K562 (cell line): ENCODE measurements at regions not wholly inside any gene's neighbourhood (a gene's known extent, or its start where the extent isn't known, plus 50 kb on each side); places are given as distances from the start of the nearest gene placed in this dataset.

Experiments used
- ATAC-seq: fragments of 200-7000 bp; cut with Tn5 transposase; 3 replicates; pipeline ENCODE4 v1.9.1; 2020; ENCODE audit warnings: moderate library complexity
- BruUV-seq: library from RNA; stranded (reverse); fragments of 400-500 nt; replicated peaks from 2 replicates; lab custom pipeline; 2021; lab: Mats Ljungman, UMichigan
- CTCF ChIA-PET: fragments of 300-600 bp; formaldehyde crosslinking; extraction: SDS; loops from one replicate; lab custom pipeline; 2021; ENCODE audit warnings: low intra/inter-chr PET ratio; lab: Yijun Ruan, JAX
- POLR2A ChIA-PET: fragments of 300-600, 350-650 bp; sonication (Branson Sonifier 250); formaldehyde crosslinking; extraction: SDS; loops from one replicate; lab custom pipeline; 2021; ENCODE audit warnings: antibody characterized with exemption, inconsistent platforms; lab: Yijun Ruan, JAX
- DNase-seq, 4 experiments: peaks; one replicate each; pipeline versions ENCODE4 v3.0.0 to v3.0.0-alpha.2; 2011 to 2018; ENCODE audit warnings: low spot score in 3 of 4, mixed read lengths in 3 of 4; ENCODE audit errors: extremely low read depth in 1 of 4
- FAIRE-seq: peaks from 2 replicates; lab custom pipeline; 2011; peaks lifted over from hg19 to GRCh38; lab: Jason Lieb, UNC
- H2AFZ ChIP-seq: 2 replicates; pipeline ENCODE4 v1.6.0; 2011; ENCODE audit warnings: low read depth, low read length, control low read depth, inconsistent platforms
- H3K27ac ChIP-seq: fragments of 200-600 bp; 3 replicates; pipeline ENCODE4 v1.8.0; 2011; ENCODE audit warnings: low read depth, mild to moderate bottlenecking, control low read depth, inconsistent platforms, low read length, moderate library complexity, mixed read lengths; ENCODE audit errors: extremely low read depth
- H3K27me3 ChIP-seq, 2 experiments: fragments of 300-600 bp in 1 of 2; 2 replicates in 1 of 2; 3 replicates in 1 of 2; pipeline versions ENCODE4 v1.6.0 to v1.8.0; 2011; ENCODE audit warnings: inconsistent platforms in 2 of 2, low read length in 2 of 2, mild to moderate bottlenecking in 1 of 2, mixed read lengths in 1 of 2, moderate library complexity in 1 of 2; ENCODE audit not compliant: control insufficient read depth in 2 of 2, insufficient read depth in 2 of 2
- H3K36me3 ChIP-seq: fragments of 300-600 bp; 3 replicates; pipeline ENCODE4 v1.8.0; 2011; ENCODE audit warnings: mild to moderate bottlenecking, low read length, inconsistent platforms; ENCODE audit not compliant: control insufficient read depth, insufficient read depth
- H3K4me1 ChIP-seq, 2 experiments: fragments of 200-600 bp in 1 of 2; replicated peaks in 1 of 2; 2 replicates in 1 of 2; 3 replicates in 1 of 2; pipeline versions ENCODE4 v1.5.1 to v1.8.0; 2011; ENCODE audit warnings: inconsistent platforms in 2 of 2, low read length in 2 of 2, mild to moderate bottlenecking in 1 of 2, mixed read lengths in 1 of 2, moderate library complexity in 1 of 2; ENCODE audit not compliant: control insufficient read depth in 2 of 2, insufficient read depth in 2 of 2
- H3K4me2 ChIP-seq: 2 replicates; pipeline ENCODE4 v1.6.1; 2011; ENCODE audit warnings: low read length, control low read depth, inconsistent platforms, mixed read lengths; ENCODE audit not compliant: insufficient read depth
- H3K4me3 ChIP-seq: fragments of 200-600 bp; sonication (generic), shearing (Covaris generic); 2 replicates; pipeline ENCODE4 v1.5.1; 2016; ENCODE audit warnings: control low read depth, inconsistent platforms
- H3K79me2 ChIP-seq: fragments of 200-600 bp; 3 replicates; pipeline ENCODE4 v1.8.0; 2011; ENCODE audit warnings: low read length, inconsistent platforms; ENCODE audit not compliant: control insufficient read depth, insufficient read depth
- H3K9ac ChIP-seq, 2 experiments: 2 replicates each; pipeline versions ENCODE4 v1.6.0 to v1.6.1; 2011; ENCODE audit warnings: low read depth in 2 of 2, low read length in 2 of 2, control low read depth in 1 of 2, inconsistent platforms in 1 of 2, mild to moderate bottlenecking in 1 of 2, mixed read lengths in 1 of 2; ENCODE audit not compliant: insufficient read depth in 1 of 2
- H3K9me1 ChIP-seq: one replicate; pipeline ENCODE4 v1.6.0; 2011; ENCODE audit warnings: inconsistent platforms, mild to moderate bottlenecking, low read length, moderate library complexity; ENCODE audit not compliant: control insufficient read depth, insufficient read depth
- H3K9me3 ChIP-seq: replicated peaks from 2 replicates; pipeline ENCODE4 v1.5.1; 2011; ENCODE audit warnings: low read depth, low read length, inconsistent platforms; ENCODE audit not compliant: control insufficient read depth, insufficient read depth
- H4K20me1 ChIP-seq: replicated peaks from 2 replicates; pipeline ENCODE4 v1.6.1; 2011; ENCODE audit warnings: low read length, inconsistent platforms, mixed read lengths; ENCODE audit not compliant: control insufficient read depth, insufficient read depth
- BHLHE40 ChIP-seq: IDR thresholded peaks from 2 replicates; pipeline ENCODE4 v1.6.1; 2011; ENCODE audit warnings: low read length, improper control_type of control experiment
- MAFF ChIP-seq: IDR thresholded peaks from 2 replicates; pipeline ENCODE4 v1.6.1; 2012; ENCODE audit warnings: low read length, improper control_type of control experiment
- MAFG ChIP-seq: fragments of 450-650 bp; conservative IDR thresholded peaks from 2 replicates; pipeline ENCODE4 v1.6.1; 2016; ENCODE audit warnings: missing genetic modification characterization, missing compliant biosample characterization
- NR2C2 ChIP-seq, 2 experiments: fragments of 200-800 bp in 1 of 2; sonication (Bioruptor generic) in 1 of 2; sonication (generic) in 1 of 2; formaldehyde crosslinking in 1 of 2; IDR thresholded peaks; 2 replicates each; pipeline versions ENCODE4 v1.6.1 to v1.8.0; 2016 to 2022; ENCODE audit warnings: mild to moderate bottlenecking in 1 of 2, missing compliant biosample characterization in 1 of 2, missing genetic modification characterization in 1 of 2, missing genetic modification reagents in 1 of 2
- RBBP5 ChIP-seq: fragments of 200-600 bp; sonication (generic); IDR thresholded peaks from 2 replicates; pipeline ENCODE4 v1.6.1; 2012; ENCODE audit warnings: borderline replicate concordance, mild to moderate bottlenecking, low read length, control low read depth, inconsistent platforms; ENCODE audit not compliant: insufficient read depth, poor library complexity, severe bottlenecking
- TFE3 ChIP-seq: fragments of 450-650 bp; formaldehyde crosslinking; IDR thresholded peaks from 2 replicates; pipeline ENCODE4 v1.4.0; 2020; ENCODE audit warnings: mild to moderate bottlenecking, mixed read lengths
- ZKSCAN3 ChIP-seq: fragments of 250-450 bp; sonication (Bioruptor Pico); IDR thresholded peaks from 2 replicates; pipeline ENCODE4 v1.4.0; 2020
- ZNF316 ChIP-seq: fragments of 450-650 bp; IDR thresholded peaks from 2 replicates; pipeline ENCODE4 v1.6.1; 2016
- in situ Hi-C: fragments of 300-500 bp; cut with MboI; formaldehyde crosslinking; loops from 4 replicates; pipeline ENCODE4 v1.15.0; 2018; ENCODE audit warnings: inconsistent platforms, mixed read lengths
- intact Hi-C: fragments of 100-400 bp; cut with micrococcal nuclease; formaldehyde crosslinking; loops from 2 replicates; pipeline ENCODE4 v1.14.2; 2022
- TF ChIP-seq, protein P1 (sequence below): sonication (generic); formaldehyde crosslinking; IDR thresholded peaks from 2 replicates; pipeline ENCODE4 v1.5.0; 2020; ENCODE audit warnings: missing genetic modification reagents

DNA sequence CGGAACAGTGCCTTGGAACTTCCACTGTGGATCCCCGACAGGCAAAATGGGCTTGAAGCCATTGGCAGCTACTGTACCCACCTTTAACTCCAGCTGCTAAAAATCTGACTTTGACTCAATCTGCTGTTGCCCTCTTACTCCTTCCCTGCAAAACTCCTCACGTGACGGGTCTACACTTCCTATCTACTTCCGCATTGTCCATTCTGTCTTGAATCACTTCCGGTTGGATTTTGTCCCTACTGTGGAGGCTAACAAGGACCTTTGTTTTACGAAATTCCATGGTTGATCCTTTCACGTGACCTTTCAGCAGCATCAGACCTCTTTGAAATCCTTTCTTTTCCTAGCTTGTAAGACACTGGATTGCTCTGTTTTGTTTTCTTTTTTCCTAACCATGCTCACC is 268.4 kb downstream of the PRDM2 start (continued):
- TF ChIP-seq NR2C2 (CRISPR knock-in tag; IDR thresholded peaks at IDR 0.05) = no peak
- TF ChIP-seq NR2C2 (tag; IDR thresholded peaks at IDR 0.05) = peak; percentile 44; the same call in 1 of the 2 replicates
- TF ChIP-seq BHLHE40 = peak; percentile 42; the same call in 1 of the 2 replicates
- TF ChIP-seq TFE3 = peak; percentile 25; the same call in 1 of the 2 replicates
- TF ChIP-seq, protein P1, sequence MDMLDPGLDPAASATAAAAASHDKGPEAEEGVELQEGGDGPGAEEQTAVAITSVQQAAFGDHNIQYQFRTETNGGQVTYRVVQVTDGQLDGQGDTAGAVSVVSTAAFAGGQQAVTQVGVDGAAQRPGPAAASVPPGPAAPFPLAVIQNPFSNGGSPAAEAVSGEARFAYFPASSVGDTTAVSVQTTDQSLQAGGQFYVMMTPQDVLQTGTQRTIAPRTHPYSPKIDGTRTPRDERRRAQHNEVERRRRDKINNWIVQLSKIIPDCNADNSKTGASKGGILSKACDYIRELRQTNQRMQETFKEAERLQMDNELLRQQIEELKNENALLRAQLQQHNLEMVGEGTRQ (CRISPR knock-in tag) = peak; percentile 76

- BruUV-seq = no TSS peak
These were observed 270.8 kb downstream of the PRDM2 start for GRCh38 chr1:13970631-13971247.

More at GRCh38 chr1:13970631-13971247, 270.8 kb downstream of the PRDM2 start:
- ChIA-PET CTCF (interaction anchor here (0.6 kb wide), 1 partner anchor 11 kb away, joined by 3 read pairs; no protein-coding TSS in a partner anchor), POLR2A (interaction anchor here (0.6 kb wide), 1 partner anchor 511 kb away, joined by 4 read pairs; no protein-coding TSS in a partner anchor)
- intact Hi-C loops = no loop called here
- no peaks in the 10 kb centered on the region for H3K27me3 ChIP-seq
- in situ Hi-C loops = no loop called here
- ATAC-seq = no peak
- H2AFZ ChIP-seq = no peak overlapping the region
- H3K79me2 ChIP-seq = no peaks in the 10 kb centered on the region
- H3K4me2 ChIP-seq = no peak overlapping the region
- TF ChIP-seq MAFG (tag) (0 out of 2 replicates have a peak, but pooled peaks have one; percentile 41), ZNF316 (peak; percentile 51), RBBP5 (no peak), ZKSCAN3 (CRISPR knock-in tag) (no peak), MAFF (peak; percentile 52)
- no peak for DNase-seq
- no peaks in the 10 kb centered on the region for H3K9me1 ChIP-seq
- no peaks in the 10 kb centered on the region for H3K9me3 ChIP-seq
- H3K4me1 ChIP-seq = no peaks in the 10 kb centered on the region
- H3K27ac ChIP-seq = no peak overlapping the region
- FAIRE-seq = no peak
- H3K9ac ChIP-seq = no peak overlapping the region
- H4K20me1 ChIP-seq = peaks cover 5% of the 10 kb centered on the region; the same call in 1 of the 2 replicates
- no peak overlapping the region for H3K4me3 ChIP-seq
- no peaks in the 10 kb centered on the region for H3K36me3 ChIP-seq
